Fibroblast of lung (primary cell): ENCODE measurements at regions not wholly inside any gene's neighbourhood (a gene's known extent, or its start where the extent isn't known, plus 50 kb on each side); places are given as distances from the start of the nearest gene placed in this dataset.

ENCODE experiments used
- EZH2 ChIP-seq: IDR thresholded peaks from 2 replicates; pipeline ENCODE4 v1.5.1; 2012; ENCODE audit warnings: low read length, control low read depth, mild to moderate bottlenecking; ENCODE audit errors: missing control alignments
- TF ChIP-seq, protein P1 (sequence below), 2 donors: IDR thresholded peaks in 1 of 2; conservative IDR thresholded peaks in 1 of 2; 1 replicate in 1 of 2; 2 replicates in 1 of 2; pipeline ENCODE4 v1.5.1; 2011 to 2012; ENCODE audit warnings: low read length in 2 of 2, control low read depth in 1 of 2, inconsistent platforms in 1 of 2, low read depth in 1 of 2, mild to moderate bottlenecking in 1 of 2

DNA sequence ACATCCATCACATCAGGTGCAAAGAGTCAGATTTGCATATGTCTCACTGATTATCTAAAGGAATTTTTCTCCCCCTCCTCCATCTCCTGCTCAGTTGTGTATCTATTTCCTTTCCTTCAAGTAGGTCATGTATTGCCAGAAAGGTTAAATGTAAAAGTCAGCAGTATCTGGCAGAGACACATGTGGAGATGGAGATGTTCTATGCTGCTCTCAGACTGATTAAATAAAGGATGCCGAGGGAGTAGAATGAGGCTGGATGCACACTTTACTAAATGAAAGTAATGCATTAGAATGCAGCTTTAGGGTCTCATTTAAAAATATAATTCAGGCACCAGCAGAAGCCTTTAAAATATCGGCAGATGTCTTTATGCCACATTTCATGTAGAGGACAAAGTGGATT is 555.3 kb downstream of the RNF144A start:
- no peak for TF ChIP-seq EZH2
- TF ChIP-seq, protein P1, sequence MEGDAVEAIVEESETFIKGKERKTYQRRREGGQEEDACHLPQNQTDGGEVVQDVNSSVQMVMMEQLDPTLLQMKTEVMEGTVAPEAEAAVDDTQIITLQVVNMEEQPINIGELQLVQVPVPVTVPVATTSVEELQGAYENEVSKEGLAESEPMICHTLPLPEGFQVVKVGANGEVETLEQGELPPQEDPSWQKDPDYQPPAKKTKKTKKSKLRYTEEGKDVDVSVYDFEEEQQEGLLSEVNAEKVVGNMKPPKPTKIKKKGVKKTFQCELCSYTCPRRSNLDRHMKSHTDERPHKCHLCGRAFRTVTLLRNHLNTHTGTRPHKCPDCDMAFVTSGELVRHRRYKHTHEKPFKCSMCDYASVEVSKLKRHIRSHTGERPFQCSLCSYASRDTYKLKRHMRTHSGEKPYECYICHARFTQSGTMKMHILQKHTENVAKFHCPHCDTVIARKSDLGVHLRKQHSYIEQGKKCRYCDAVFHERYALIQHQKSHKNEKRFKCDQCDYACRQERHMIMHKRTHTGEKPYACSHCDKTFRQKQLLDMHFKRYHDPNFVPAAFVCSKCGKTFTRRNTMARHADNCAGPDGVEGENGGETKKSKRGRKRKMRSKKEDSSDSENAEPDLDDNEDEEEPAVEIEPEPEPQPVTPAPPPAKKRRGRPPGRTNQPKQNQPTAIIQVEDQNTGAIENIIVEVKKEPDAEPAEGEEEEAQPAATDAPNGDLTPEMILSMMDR (conservative IDR thresholded peaks at IDR 0.05 in 1 of 2, IDR thresholded peaks at IDR 0.05 in 1 of 2; ENCODE audit: low read depth in 1 of 2, low read length in 2 of 2): no peak
